Small intestine (tissue), 7 donors: ENCODE measurements at regions not wholly inside any gene's neighbourhood (a gene's known extent, or its start where the extent isn't known, plus 50 kb on each side); places are given as distances from the start of the nearest gene placed in this dataset.

ENCODE experiments used
- DNase-seq, 2 donors: peaks; one replicate each; pipeline versions ENCODE4 v3.0.0 to v3.0.0-alpha.2; 2013
- FAIRE-seq: peaks from 2 replicates; lab custom pipeline; 2012; peaks lifted over from hg19 to GRCh38; lab: Jason Lieb, UNC
- H3K27ac ChIP-seq, 3 donors: one replicate each; pipeline ENCODE4 v1.5.1; 2013; ENCODE audit warnings: low read length in 2 of 3, mild to moderate bottlenecking in 2 of 3, control low read depth in 1 of 3, inconsistent platforms in 1 of 3, low read depth in 1 of 3, moderate library complexity in 1 of 3
- H3K27me3 ChIP-seq, 3 donors: one replicate each; pipeline ENCODE4 v1.6.1; 2013; ENCODE audit warnings: low read length in 3 of 3, inconsistent platforms in 1 of 3; ENCODE audit not compliant: control insufficient read depth in 3 of 3, insufficient read depth in 3 of 3
- H3K36me3 ChIP-seq, 3 donors: one replicate each; pipeline ENCODE4 v1.6.1; 2013; ENCODE audit warnings: low read length in 3 of 3, inconsistent platforms in 1 of 3, low read depth in 1 of 3, mild to moderate bottlenecking in 1 of 3, moderate library complexity in 1 of 3; ENCODE audit not compliant: control insufficient read depth in 3 of 3, insufficient read depth in 2 of 3
- H3K4me1 ChIP-seq, 3 donors: one replicate each; pipeline ENCODE4 v1.6.1; 2013; ENCODE audit warnings: low read length in 2 of 3, inconsistent platforms in 1 of 3, low read depth in 1 of 3, mild to moderate bottlenecking in 1 of 3, moderate library complexity in 1 of 3; ENCODE audit not compliant: control insufficient read depth in 3 of 3, insufficient read depth in 2 of 3
- H3K4me3 ChIP-seq, 3 donors: one replicate each; pipeline ENCODE4 v1.5.1; 2013; ENCODE audit warnings: low read length in 3 of 3, control low read depth in 1 of 3, inconsistent platforms in 1 of 3, low read depth in 1 of 3, mild to moderate bottlenecking in 1 of 3, moderate library complexity in 1 of 3
- H3K9me3 ChIP-seq, 2 donors: one replicate each; pipeline ENCODE4 v1.6.1; 2013; ENCODE audit warnings: low read depth in 1 of 2, low read length in 1 of 2; ENCODE audit not compliant: control insufficient read depth in 2 of 2, insufficient read depth in 1 of 2
- WGBS, 3 donors: extraction: QIAGEN DNeasy Blood & Tissue Kit; methylation state at CpG; one replicate each; pipeline ENCODE4 v1.1.7; 2013; 5-methylcytosine and 5-hydroxymethylcytosine counted together
- donor health status: healthy with polysubstance abuse.
- donor health status: control.
- donor health status: control.
- donor health status: Bipolar disorder and iron deficiency.
- donor health status: healthy.

DNA sequence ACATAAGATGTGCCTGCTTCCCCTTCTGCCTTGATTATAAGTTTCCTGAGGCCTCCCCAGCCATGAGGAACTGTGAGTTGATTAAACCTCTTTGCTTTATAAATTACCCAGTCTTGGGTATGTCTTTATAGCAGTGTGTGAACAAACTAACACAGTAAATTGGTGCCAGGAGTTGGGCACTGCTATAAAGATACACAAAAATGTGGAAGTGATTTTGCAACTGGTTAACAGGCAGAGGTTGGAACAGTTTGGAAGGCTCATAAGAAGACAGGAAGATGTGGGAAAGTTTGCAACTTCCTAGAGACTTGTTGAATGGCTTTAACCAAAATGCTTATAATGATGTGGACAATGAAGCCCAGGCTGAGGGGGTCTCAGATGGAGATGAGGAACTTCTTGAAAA is 264.1 kb downstream of the DACT1 start:
- no peak overlapping the region for H3K4me3 ChIP-seq
- DNase-seq: no peak
- no peaks in the 10 kb centered on the region for H3K36me3 ChIP-seq
- FAIRE-seq: no peak
- peaks cover 0 to 5% of the 10 kb centered on the region in 2 donors for H3K9me3 ChIP-seq
- no peaks in the 10 kb centered on the region for H3K4me1 ChIP-seq
- H3K27me3 ChIP-seq: peaks cover 0 to under 1% (median 0%) of the 10 kb centered on the region in 3 donors
- no peak overlapping the region for H3K27ac ChIP-seq

DNA sequence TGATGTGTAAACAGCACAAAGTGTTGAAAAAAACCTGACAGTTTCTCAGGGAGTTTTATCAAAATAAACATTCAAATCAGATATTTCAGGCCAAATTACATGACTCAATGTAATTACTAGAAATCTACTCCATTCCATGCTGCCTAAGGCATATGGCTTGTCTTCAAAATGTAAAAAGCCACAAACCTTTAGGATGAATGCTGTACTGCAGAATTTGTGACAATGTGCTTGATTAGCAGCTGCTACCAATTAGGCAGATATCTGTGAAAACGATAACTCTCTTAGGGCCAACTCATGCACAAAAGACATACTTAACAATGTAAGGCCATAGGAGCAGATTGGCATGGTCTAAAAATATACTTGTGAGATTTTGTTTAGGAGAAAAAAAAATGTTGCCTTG is 267.0 kb downstream of the DACT1 start:
- H3K27ac ChIP-seq: no peak overlapping the region
- 78 to 84% (median 79%) methylated on average over 1 of the region's 1 CpG for WGBS, 3 donors
- H3K27me3 ChIP-seq: no peaks in the 10 kb centered on the region
- peaks cover 0 to 5% of the 10 kb centered on the region in 2 donors for H3K9me3 ChIP-seq
- H3K4me1 ChIP-seq: no peaks in the 10 kb centered on the region
- FAIRE-seq (no peak), DNase-seq (no peak)
- no peaks in the 10 kb centered on the region for H3K36me3 ChIP-seq
- no peak overlapping the region for H3K4me3 ChIP-seq

DNA sequence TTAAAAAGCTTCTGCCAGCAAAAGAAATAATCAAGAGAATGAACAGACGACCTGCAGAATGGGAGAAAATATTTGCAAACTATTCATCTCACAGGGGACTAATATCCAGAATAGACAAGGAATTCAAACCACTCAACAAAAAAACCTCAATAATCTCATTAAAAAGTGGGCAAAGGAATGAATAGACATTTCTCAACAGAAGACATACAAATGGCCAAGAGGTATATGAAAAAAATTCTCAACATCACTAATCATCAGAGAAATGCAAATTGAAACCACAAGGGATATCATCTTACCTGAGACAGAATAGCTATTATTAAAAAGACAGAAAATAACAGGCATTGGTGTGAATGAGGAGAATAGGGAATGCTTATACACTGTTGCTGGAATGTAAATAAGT is 270.0 kb downstream of the DACT1 start:
- H3K9me3 ChIP-seq: peaks cover 0 to 5% of the 10 kb centered on the region in 2 donors
- no peaks in the 10 kb centered on the region for H3K4me1 ChIP-seq
- FAIRE-seq (no peak), DNase-seq (no peak)
- H3K4me3 ChIP-seq: no peak overlapping the region
- H3K27me3 ChIP-seq: no peaks in the 10 kb centered on the region
- 74 to 88% (median 76%) methylated on average over 1 of the region's 1 CpG for WGBS, 3 donors
- H3K36me3 ChIP-seq: no peaks in the 10 kb centered on the region
- no peak overlapping the region for H3K27ac ChIP-seq

DNA sequence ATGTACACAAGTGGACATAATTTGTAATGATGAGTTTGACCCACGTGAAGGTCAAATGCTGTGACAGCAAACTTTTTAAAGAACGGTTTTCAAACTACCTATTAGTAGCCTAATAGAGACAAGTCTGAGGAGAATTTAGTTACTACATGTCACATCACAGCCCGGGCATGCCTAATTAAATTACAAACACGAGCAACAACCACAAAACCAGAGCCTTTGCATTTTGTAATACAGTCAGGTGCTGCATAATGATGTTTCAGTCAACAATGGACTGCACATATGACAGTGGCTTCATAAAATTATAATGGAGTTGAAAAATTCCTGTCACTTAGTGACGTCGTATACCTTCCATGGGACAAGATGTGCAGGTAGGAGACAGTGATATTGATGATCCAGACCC is 274.5 kb downstream of the DACT1 start:
- DNase-seq (no peak), FAIRE-seq (no peak)
- Histone ChIP-seq H3K9me3 (peaks cover 0 to 2% of the 10 kb centered on the region in 2 donors), H3K27ac (no peak overlapping the region), H3K4me1 (no peaks in the 10 kb centered on the region), H3K36me3 (no peaks in the 10 kb centered on the region), H3K4me3 (no peak overlapping the region), H3K27me3 (no peaks in the 10 kb centered on the region)
- WGBS, 3 donors: 82 to 87% (median 83%) methylated on average over 6 of the region's 6 CpGs

DNA sequence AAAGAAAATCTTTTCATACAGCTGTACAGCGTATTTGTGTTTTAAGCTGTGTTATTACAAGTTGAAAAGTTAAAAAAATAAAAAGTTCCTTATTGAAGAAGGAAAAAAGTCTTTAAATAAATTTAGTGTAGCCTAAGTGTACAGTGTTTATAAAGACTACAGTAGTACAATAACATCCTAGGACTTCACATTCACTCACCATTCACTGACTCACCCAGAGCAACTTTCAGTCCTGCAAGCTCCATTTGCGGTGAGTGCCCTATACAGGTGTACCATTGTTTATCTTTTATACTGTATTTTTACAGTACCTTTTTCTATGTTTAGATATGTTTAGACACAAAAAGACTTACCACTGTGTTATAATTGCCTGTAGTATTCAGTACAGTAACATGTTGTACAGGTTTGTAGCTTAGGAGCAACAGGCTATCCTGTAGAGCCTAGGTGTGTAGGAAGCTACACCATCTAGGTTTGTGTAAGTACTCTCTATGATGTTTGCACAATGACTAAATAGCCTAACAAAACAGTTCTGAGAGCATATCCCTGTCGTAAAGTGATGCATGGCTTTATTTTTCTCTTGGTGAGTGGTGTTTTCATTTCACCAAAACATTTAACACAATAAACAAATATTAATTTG is 275.2 kb downstream of the DACT1 start:
- WGBS, 3 donors: 83 to 88% (median 84%) methylated on average over 3 of the region's 3 CpGs
- no peak overlapping the region for H3K4me3 ChIP-seq
- H3K4me1 ChIP-seq: no peaks in the 10 kb centered on the region
- H3K36me3 ChIP-seq: no peaks in the 10 kb centered on the region
- no peak overlapping the region for H3K27ac ChIP-seq
- FAIRE-seq: no peak
- peak in 1 of 2 donors; percentile 2 for DNase-seq
- no peaks in the 10 kb centered on the region for H3K27me3 ChIP-seq
- H3K9me3 ChIP-seq: peaks cover 0 to 2% of the 10 kb centered on the region in 2 donors

DNA sequence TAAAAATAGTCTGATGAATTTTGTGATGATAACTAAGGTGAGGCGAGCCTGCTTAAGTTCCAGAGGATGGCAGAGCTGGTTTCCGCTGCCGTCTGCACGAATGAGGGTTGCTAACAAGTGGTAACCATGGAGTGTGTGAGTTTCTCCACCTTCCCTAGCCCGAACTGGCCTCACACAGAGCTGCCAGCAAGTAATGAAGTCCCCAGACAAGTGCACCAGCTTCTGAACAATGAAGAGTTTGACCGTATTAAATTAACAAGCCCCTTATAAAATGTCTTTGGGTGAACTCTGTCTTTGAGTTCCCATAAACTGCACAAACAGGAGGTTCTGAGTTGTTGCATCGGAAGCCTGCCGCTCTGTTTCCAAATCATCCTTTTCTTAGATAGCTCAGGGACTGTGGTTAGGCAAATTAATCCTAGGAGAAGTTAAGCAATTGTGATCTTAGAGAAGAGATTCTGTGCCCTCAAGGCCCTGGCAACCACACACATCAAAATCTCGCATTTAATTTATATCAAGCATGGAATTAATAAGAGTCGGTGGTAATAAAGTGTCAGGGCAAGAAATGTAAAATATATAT is 274.1 kb upstream of the DAAM1 start:
- no peak for DNase-seq
- no peaks in the 10 kb centered on the region for H3K36me3 ChIP-seq
- H3K27me3 ChIP-seq: no peaks in the 10 kb centered on the region
- FAIRE-seq: no peak
- no peak overlapping the region for H3K27ac ChIP-seq
- H3K4me1 ChIP-seq: no peaks in the 10 kb centered on the region
- H3K9me3 ChIP-seq: peaks cover 0 to 2% of the 10 kb centered on the region in 2 donors
- H3K4me3 ChIP-seq: no peak overlapping the region
- WGBS, 3 donors: 87 to 89% (median 89%) methylated on average over 10 of the region's 10 CpGs

DNA sequence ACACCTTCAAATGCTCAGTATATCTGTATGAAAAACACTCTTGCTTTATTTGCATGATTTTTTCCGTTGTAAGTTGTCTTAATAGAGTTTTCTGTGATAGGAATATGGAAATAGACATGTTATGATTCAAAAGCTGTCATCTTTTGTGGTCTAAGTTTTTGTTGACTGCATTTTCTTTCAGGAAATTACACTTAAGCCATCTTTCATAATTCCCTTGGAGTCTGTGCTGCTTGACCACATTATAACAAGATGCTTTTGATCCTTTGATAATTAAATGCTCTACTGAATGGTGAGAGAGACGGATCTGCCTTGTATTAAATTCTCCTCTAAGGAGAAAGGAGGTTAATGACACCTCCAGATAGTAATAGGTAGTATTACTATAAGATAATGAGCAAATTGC is 272.8 kb upstream of the DAAM1 start:
- H3K27me3 ChIP-seq: no peaks in the 10 kb centered on the region
- no peak overlapping the region for H3K4me3 ChIP-seq
- no peak overlapping the region for H3K27ac ChIP-seq
- FAIRE-seq: no peak
- H3K4me1 ChIP-seq: no peaks in the 10 kb centered on the region
- 71 to 78% (median 73%) methylated on average over 2 of the region's 2 CpGs for WGBS, 3 donors
- no peak for DNase-seq
- H3K36me3 ChIP-seq: no peaks in the 10 kb centered on the region
- H3K9me3 ChIP-seq: no peaks in the 10 kb centered on the region

DNA sequence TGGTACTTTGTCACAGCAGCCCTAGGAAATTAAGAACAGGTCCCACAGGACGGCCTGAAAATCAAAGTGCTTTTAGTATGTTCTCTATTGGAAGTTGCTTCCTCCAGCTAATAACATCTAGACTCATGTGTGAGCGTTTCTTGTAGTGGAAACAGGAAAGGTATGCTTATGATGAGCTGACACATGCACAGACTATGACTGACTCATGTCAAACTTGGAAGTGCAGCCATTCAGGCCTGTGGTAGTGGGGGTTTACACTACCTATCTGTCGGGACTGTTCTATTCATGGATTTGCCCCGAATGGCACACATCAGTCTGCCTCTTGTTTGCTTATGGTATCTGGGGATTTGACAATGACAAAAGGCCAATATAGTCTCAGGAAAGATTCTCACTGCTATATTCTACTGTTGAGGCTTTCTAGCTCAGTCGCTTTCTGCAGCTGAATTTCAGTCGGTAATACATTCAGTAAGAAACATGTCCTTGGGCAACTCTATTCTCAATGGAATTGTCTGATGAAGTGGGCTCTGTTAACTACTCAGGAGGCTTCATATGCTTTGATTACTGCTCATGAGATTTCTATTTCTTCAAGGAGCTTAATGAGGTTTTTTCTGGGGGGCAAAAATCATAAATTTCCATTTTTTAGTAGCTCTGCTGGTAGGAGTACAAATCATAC is 270.3 kb upstream of the DAAM1 start:
- Histone ChIP-seq H3K27me3 (no peaks in the 10 kb centered on the region), H3K27ac (no peak overlapping the region), H3K4me1 (no peaks in the 10 kb centered on the region), H3K9me3 (no peaks in the 10 kb centered on the region), H3K36me3 (no peaks in the 10 kb centered on the region), H3K4me3 (no peak overlapping the region)
- DNase-seq (no peak), FAIRE-seq (no peak)
- 85 to 91% (median 91%) methylated on average over 6 of the region's 6 CpGs for WGBS, 3 donors
